Coronary artery (tissue), 2 donors: ENCODE measurements at regions not wholly inside any gene's neighbourhood (a gene's known extent, or its start where the extent isn't known, plus 50 kb on each side); places are given as distances from the start of the nearest gene placed in this dataset.

Experiments used
- DNase-seq: peaks from one replicate; pipeline ENCODE4 v3.0.0-alpha.2; 2017; ENCODE audit warnings: low spot score
- H3K27ac ChIP-seq, 2 donors: fragments of 200-600 bp; sonication (generic); one replicate each; pipeline ENCODE4 v1.5.1; 2016 to 2019
- H3K4me3 ChIP-seq: fragments of 200-600 bp; sonication (generic); 2 replicates; pipeline ENCODE4 v1.5.1; 2016; ENCODE audit warnings: mild to moderate bottlenecking, moderate library complexity
- CTCF ChIP-seq: fragments of 200-600 bp; sonication (generic); IDR thresholded peaks from one replicate; pipeline ENCODE4 v1.5.1; 2019; ENCODE audit warnings: antibody characterized with exemption

- no peak overlapping the region for H3K4me3 ChIP-seq
- H3K27ac ChIP-seq: no peak overlapping the region
- DNase-seq: no peak
- no peak for TF ChIP-seq CTCF
These were observed 210.5 kb downstream of the CTTN start for GRCh38 chr11:70608568-70609470.

GRCh38 chr11:70610566-70611565 lies 212.5 kb downstream of the CTTN start:
- no peak for DNase-seq
- TF ChIP-seq CTCF: no peak
- H3K27ac ChIP-seq: no peak overlapping the region
- H3K4me3 ChIP-seq: no peak overlapping the region

- TF ChIP-seq CTCF: no peak
- no peak for DNase-seq
- Histone ChIP-seq H3K27ac (no peak overlapping the region), H3K4me3 (no peak overlapping the region)
These were observed 213.5 kb downstream of the CTTN start for GRCh38 chr11:70611821-70612220.

GRCh38 chr11:70612459-70613141 lies 214.3 kb downstream of the CTTN start:
- H3K4me3 ChIP-seq: no peak overlapping the region
- TF ChIP-seq CTCF: no peak
- H3K27ac ChIP-seq: no peak overlapping the region
- no peak for DNase-seq

GRCh38 chr11:70614034-70614681 lies 215.8 kb downstream of the CTTN start:
- no peak for DNase-seq
- H3K27ac ChIP-seq: no peak overlapping the region
- H3K4me3 ChIP-seq: no peak overlapping the region
- no peak for TF ChIP-seq CTCF
